Kidney capillary endothelial cell (primary cell): ENCODE measurements at regions not wholly inside any gene's neighbourhood (a gene's known extent, or its start where the extent isn't known, plus 50 kb on each side); places are given as distances from the start of the nearest gene placed in this dataset.
A peak's percentile ranks its signal among the peaks of the same experiment; 100 is the strongest.
"Not testable (repeated sequence)": the region's sequence is repeated elsewhere in the genome, so short reads cannot be mapped to it uniquely, and the experiment has no call there.

Source experiments
- DNase-seq: peaks from one replicate; pipeline ENCODE4 v3.0.0-alpha.2; 2018; ENCODE audit warnings: low spot score

DNA sequence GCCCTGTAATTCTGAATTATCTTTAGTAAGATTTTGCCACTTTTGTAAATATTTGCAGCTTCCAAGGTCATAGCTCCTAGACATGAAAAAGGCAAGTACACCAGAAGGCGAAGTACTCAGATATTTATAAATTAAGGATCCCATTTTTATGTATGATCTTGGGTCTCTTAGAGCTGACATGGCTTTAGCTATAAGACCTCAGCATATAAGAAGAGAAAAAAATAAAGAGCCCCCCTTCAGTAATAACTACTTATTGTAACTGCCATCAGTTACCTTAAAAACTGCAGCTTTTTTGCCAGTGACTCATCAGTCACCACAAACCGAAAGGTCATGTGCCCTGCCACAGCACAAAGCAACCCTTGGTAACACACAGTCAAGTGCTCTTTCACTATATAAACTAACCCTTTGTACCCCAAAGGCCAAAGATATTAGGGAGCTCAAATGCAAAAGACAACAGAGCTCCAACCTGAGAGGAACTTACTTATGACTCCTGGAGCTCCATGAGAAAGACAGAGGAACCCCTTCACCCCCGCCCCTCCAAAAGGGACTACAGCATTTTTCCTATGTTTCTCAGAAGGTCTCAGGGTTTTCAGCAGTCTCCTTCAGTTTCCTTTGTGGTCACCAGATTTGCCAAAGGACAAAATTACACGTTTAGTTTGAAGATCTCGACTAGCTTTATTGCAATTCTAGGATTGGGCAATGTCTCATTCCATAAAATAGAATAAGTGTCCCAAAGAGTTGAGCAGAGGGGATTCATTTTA lies 219.8 kb upstream of the DUSP10 start:
- no peak for DNase-seq

DNA sequence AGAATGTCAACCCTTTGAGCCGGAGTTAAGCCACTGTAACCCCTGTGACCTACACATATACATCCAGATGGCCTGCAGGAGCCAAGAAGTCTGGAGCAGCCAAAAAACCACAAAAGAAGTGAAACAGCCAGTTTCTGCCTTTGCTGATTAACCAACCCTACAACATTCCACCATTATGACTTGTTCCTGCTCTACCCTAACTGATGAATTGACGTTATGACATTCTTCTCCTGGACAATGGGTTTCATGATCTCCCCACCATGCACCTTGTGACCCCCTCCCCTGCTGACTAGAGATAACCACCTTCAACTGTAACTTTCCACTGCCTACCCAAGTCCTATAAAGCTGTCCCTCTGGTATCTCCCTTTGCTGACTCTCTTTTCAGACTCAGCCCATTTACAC lies 216.3 kb upstream of the DUSP10 start:
- DNase-seq: peak; percentile 28

DNA sequence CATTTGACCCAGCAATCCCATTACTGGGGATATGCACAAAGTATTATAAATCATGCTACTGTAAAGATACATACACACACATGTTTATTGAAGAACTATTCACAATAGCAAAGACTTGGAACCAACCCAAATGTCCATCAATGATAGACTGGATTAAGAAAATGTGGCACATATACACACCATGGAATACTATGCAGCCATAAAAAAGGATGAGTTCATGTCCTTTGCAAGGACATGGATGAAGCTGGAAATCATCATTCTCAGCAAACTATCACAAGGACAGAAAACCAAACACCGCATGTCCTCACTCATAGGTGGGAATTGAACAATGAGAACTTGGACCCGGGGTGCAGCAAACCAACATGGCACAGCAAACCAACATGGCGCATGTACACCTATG lies 215.5 kb upstream of the DUSP10 start:
- not testable (repeated sequence) for DNase-seq

DNA sequence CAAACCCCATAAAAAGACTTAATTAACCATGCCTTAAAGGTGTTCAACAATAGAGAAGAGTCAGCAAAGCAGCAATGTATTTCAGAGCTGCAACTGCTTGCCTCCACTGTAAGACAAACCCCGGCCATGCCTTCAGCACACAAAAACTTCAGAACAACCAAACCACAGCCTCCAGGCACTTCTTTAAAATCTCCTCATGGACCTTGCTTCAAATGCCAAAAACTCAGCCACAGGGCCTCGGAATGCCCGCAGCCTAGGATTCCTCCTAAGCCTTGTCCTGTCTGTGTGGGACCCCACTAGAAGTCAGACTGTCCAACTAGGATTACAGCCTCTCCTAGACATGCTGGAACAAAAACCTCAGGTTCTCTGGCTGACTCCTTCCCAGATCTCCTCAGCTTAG lies 208.1 kb upstream of the DUSP10 start:
- DNase-seq: no peak

DNA sequence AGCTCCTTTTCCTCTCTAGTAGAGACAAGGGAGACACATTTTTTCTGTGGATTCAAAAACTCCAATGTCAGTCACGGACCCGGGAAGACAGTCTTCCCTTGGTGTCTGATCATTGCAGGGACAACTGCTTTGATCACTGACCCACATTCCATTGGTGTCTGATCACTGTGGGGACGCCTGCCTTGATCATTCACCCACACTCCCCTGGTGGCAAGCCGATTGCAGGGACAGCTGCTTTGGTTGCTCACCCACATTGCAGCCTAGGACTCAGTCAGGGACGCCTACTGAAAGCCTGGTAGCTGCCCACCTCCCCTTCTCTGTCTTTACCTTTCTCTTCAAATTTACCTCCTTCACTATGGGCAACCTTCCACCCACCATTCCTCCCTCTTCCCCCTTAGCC lies 206.6 kb upstream of the DUSP10 start:
- DNase-seq: no peak

DNA sequence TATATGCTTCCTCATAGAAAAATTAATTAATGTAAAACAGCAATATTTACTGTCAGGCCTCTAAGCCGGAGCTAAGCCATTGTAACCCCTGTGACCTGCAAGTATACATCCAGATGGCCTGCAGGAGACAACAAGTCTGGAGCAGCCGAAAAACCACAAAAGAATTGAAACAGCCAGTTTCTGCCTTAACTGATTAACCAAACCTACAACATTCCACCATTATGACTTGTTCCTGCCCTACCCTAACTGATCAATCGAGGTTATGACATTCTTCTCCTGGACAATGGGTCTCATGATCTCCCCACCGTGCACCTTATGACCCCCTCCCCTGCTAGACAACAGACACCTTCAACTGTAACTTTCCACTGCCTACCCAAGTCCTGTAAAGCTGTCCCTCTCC lies 205.8 kb upstream of the DUSP10 start:
- DNase-seq: no peak

DNA sequence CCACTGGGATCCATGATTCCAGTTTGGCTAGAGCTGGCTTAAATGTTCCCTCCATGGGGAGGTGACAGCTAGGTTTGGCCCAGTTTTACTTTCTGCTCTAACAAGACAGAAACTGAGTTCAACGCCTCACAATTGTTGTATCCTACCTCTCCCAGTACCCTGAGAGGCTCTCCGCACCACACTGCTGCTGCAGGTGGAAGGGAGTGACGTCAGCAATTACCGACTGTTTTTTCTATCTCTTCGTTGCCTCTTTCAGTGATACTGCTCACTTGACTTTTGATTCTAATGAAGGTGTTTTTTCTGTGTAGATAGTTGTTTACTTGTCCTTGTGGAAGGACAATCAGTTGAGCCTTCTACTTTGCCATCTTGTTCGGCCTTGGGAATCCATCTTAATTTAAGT lies 204.9 kb upstream of the DUSP10 start:
- DNase-seq: no peak

DNA sequence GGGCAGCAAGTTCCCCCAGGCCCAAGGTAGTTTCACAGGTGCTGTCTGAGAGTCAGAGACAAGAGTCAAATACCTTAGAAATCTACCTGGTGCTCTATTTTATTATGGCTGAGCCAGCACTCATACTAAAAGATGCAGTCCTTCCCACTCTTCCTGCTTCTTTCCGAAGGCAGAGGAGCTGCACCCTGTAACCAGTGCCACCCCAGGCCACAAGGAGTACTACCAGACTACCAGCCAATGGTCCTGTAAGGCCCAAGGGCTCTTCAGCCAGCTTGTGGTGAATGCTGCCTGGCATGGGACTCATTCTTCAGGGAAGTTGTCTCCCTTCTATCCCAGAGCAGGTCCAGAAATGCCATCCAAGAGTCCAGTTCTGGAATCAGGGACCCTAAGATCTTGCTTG lies 203.8 kb upstream of the DUSP10 start:
- no peak for DNase-seq

DNA sequence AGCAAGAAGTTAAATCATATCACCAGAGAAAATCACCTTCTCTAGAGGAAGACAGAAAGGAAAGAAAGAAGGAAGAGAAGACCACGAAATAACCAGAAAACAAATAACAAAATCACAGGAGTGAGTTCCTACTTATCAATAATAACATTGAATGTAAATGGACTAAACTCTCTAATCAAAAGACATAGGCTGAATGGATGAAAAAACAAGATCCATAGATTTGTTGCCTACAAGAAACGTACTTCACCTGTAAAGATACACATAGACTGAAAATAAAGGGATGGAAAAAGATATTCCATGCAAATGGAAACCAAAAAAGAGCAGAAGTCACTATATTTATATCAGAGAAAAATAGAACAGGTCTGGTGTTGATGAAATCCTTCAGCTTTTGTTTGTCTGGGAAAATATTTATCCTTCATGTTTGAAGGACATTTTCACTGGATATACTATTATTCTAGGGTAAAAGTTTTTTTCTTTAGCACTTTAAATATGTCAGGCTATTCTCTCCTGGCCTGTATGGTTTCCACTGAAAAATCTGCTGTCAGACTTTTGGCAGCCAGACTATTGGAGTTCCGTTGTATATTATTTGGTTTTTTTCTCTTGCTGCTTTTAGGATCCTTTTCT lies 202.5 kb upstream of the DUSP10 start:
- no peak for DNase-seq

DNA sequence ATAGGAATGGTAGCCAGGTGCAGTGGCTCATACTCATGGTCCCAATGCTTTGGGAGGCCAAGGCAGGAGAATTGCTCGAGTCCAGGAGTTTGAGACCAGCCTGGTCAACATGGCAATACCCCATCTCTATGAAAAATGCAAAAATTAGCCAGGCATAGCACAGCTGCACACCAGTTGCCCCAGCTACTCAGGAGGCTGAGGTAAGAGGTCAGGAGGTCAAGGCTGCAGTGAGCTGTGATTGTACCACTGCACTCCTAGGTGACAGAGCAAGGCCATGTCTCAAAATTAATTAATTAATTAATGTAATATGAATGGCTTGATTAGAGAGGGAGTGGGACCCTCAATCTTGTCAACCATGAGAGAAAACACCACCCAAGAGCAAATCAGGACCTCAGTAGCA lies 198.7 kb upstream of the DUSP10 start:
- no peak for DNase-seq

DNA sequence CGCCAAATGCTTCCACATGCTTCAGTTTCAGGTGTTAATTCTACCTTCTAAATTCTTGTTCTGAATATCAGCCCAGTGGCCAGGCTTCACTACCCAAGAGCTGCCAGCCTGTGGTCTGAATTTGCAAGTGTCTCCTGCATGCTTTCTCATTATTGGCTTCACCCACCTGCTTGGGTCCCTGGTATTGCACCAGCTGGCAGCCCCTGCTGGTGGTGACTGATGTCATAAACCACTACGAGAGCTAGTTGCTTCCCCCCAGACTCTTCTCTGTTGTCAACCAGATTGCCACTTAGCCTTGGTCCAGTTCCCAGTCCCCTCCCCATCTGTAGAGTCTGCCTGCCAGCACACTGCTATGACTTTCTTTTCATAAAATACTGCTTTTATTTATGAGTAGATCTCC lies 197.7 kb upstream of the DUSP10 start:
- DNase-seq: no peak

DNA sequence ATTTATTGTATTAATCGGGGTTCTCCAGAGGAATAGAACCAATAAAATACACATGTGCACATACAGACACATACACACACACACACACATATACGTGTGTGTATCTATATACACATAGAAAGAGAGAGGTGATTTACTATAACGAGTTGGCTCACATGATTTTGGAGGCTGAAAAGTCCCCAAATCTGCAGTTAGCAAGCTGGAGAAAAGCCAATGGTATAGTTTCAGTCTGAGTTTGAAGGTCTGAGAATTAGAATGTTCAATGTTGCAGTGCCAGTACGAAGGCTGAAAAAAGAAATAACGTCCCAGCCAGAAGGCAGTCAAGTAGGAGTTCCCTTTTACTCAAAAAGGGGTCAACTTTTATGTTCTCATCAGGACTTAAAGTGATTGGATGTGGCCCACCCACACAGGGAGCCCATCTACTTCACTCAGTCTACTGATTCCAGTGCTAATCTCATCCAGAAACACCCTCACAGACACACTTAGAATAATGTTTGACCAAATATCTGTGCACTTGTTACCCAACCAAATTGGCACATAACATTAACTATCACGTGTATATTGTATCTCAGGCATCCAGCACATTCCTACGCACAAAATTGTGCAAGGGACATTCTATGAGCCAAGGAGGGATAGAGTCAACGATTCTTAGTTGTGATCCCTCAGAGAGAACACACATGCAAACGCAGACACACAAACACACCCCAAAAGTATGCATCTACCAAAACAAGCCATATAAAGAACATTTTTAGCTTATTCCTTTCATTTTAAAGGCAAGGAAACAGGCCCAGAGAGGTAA lies 195.5 kb upstream of the DUSP10 start:
- DNase-seq: no peak

DNA sequence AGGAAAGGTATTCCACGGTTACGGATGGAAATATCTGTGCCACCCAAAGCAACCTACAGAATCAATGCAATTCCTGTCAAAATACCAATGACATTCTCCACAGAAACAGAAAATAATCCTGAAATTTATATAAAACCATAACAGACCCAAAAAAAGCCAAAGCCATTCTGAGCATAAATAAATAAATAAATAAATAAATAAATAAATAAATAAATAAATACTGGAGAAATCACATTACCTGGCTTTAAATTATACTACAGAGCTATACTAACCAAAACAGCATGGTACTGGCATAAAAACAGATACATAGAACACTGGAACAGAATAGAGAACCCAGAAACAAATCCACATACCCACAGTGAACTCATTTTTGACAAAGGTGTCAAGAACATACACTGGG lies 191.9 kb upstream of the DUSP10 start:
- DNase-seq: no peak

DNA sequence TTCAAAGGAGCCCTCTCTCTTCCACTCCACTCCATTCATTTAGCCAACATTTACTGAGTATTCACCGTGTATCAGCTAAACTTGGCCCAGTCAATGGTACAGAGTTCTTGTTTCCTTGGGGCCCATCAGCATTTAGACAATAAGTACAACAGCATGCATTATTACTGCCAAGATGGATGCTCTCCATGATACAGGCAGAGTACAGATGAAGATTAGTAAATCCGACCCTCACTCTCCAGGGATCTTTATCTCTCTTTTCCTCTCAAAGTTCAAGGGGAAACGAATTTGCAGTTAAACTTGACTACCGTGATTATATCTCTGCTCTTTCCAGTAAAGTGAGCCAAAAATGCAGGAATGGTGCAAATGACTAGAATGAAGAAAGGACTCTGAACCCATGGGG lies 184.6 kb upstream of the DUSP10 start:
- no peak for DNase-seq

DNA sequence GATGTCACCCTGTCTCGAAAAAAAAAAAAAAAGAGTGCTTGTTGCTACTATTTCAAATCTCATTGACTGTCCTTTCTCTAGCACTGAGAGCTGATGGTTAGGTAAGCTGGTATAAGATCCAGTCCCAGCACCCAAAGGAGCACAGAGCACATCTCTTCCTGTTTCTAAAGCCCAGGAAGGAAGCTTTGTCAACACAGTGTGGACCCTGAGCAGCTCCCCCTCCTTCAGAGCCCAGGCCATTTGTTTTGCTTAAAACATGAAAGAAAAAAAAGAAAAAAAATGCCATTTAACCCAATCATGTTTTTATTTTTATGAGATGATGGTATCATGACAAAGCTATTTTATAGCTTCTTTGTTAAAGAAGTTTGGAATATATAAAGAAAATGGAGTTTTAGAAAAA lies 184.1 kb upstream of the DUSP10 start:
- DNase-seq: no peak

DNA sequence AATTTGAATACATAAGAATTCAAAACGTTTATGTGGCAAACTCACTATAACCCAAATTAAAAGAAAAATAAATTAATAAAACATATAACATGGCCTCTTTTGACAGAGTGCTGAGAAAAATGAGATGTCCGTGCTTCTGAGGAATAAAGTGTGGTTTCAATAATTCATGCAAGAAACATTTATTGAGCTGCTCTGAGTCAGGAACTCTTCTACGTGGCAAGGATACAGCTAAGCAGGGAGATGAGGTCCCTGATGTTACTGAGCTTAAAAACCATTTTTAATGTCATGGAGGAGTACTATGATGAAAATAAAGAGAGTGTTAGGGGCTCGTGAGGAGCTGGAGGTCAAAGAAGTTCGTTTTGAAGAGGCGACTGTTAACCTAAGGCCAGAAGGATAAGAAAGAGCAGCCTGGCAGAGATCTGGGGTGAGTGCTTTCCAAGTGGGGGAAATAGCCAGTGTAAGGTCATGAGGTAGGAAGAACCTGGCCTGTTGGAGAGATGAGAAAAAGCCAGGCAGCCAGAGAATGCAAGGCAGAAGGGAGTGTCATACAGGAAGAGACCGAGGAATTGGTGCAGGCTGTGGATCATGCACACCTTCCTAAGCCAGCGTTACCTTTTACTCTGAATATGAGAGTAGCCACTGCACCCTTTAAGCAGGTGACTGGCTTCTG lies 182.2 kb upstream of the DUSP10 start:
- no peak for DNase-seq

DNA sequence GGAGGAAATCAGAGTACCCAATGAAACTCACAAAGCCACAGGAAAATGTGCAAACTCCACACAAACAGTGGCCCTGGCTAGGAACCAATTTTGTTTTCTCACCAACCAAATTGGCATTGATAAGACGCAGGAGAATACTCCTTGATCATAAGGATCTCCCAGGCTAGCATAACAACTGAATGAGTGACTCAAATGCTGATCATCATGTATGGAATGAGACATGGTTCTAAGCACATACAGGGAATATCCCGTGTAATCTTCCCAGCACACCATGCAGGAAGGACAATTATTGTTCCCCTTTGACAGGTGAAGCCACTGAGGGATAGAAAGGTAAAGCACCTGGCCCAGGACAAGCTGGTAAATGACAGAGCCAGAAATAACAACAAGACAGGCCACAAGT lies 180.0 kb upstream of the DUSP10 start:
- no peak for DNase-seq

DNA sequence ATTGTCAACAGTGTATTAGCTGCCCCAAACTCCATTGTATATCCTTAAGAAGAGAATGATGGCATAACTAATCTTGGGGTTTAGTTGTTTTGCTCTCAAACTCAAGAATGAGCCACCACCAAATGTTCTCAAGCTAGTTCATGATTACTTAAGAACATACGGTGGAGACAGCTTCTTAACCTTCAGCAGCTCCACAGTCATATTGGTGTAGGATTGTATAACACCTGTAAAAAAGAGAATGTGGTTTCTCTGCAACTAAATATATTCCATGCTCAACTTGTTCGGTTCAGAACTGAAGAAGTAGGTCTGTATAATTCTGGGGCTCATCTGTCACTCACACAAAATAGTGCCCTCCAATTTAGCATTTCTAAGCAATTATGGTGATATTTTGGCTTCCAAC lies 177.9 kb upstream of the DUSP10 start:
- DNase-seq: no peak

DNA sequence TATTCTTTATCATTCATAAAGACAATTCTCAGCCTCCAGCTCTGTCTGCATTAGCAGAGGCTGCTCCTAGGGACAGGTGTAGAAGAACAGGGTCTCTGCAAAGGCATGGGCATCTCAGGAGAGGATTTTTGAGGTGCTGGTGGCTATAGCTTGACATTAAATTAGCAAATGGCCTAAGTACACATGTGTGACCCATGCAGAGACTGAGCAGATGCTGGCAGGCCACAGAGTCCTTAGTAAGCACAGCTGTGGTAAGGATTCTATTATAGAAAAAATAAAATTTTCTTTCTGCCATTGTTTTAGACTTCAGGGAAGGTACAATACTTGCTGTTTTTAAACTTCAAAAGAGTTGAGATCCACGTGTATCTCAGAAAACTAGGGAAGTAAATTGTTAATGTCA lies 177.5 kb upstream of the DUSP10 start:
- DNase-seq: no peak

DNA sequence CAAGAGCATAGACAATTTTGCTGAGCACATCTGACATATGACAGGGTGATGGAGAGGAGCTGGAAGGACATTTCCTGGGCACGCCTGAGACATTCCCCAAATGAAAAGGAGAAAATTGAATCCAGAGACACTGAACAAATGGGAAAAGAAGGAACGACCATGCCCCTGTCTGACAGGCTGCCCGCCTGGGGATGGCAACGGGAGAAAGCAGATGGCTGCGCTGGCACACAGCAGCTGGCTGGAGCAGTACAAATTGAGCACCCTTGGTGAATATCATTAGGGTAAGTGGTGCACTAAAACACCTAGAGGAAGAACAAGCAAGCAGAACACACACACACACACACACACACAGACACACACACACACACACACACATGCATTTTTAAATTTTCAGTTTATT lies 174.3 kb upstream of the DUSP10 start:
- DNase-seq: no peak

DNA sequence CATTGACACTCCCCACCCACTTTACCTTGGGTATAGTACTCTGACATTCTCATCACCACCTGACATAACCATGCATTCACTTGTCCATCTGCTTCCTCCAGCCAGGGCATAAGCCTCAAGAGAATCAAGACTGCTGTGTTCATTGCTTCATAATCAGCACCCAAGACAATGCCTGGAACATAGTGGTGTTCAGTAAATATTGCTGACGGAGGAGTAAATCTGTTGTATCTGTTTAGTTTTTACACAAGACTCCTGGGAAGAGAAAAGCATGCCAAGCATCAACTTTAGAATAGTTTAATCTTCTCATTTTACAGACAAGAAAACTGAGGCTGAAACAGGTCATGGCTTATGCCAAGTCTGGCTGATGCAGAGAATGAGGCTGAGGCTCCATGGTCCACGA lies 173.9 kb upstream of the DUSP10 start:
- DNase-seq: no peak

DNA sequence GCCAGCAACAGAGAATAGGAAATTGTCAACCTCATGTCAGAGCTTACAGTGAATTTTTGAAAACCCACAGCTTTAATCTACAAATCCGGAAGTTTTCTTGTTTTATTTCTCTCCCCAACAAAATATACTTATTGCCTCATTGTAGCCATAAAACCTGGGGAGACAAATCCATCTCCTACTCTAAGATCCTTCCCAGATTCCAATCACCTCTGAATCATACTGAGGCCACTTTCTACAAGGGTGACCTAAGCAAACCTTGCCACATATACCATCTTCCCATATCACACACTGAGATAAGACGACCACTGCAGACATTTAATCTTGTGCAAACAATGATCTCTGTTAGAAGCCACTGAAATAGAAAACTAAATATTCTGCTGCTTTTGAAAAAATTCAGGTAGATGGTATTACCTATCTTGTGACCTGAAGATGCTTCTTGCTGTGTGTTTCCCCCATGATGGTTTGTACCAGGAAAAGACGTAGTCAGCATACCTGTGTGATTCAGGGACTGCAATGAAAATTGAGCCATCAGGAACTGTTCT lies 171.5 kb upstream of the DUSP10 start:
- DNase-seq: no peak

DNA sequence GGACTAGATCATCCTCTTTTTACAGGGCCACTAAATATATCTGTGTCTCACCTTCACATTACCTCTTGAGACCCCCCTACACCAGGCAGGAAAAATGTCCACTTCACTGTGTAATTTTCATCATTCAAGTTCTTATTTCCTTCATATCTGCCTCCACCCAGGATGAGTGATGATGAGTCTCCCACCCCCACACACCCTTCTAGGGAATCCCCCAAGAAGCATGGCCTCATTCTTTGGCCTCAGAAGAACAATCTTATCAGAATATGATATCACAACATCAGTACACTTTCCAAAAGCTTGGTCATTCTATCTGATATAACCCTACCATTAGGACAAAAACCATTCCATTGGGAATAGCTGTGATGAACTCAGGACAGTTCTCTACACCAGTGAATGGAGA lies 170.3 kb upstream of the DUSP10 start:
- no peak for DNase-seq
